Germinal center (tissue), 1 donor: ENCODE measurements at regions not wholly inside any gene's neighbourhood (a gene's known extent, or its start where the extent isn't known, plus 50 kb on each side); places are given as distances from the start of the nearest gene placed in this dataset.

Source experiments
- DNase-seq: peaks from one replicate; pipeline ENCODE4 v3.0.0; 2012; ENCODE audit warnings: mixed read lengths, low spot score

DNA sequence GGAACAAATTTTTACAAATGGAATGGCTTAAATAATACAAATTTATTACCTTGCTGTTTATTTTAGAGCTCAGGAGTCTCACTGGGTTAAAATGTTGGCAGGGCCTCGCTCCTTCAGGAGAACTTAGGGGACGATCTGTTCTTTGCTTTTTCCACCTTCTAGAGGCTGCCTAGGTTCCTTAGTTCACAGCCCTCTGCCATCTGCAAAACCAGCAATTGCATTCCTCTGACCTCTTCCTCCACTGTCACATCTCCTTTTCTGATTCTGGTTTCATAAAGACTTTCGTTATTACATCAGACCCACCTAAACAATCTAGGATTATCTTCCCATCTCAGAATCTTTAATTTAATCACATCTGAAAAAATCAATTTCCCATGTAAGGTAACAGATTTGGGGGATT lies 249.6 kb upstream of the SPRY2 start:
- DNase-seq, result no peak

- DNase-seq, result no peak
These were observed 245.4 kb upstream of the SPRY2 start for GRCh38 chr13:80586356-80586755.

GRCh38 chr13:80585531-80585930 lies 244.6 kb upstream of the SPRY2 start:
- no peak for DNase-seq

- DNase-seq, result no peak
These were observed 243.9 kb upstream of the SPRY2 start for GRCh38 chr13:80584785-80585184.

DNA sequence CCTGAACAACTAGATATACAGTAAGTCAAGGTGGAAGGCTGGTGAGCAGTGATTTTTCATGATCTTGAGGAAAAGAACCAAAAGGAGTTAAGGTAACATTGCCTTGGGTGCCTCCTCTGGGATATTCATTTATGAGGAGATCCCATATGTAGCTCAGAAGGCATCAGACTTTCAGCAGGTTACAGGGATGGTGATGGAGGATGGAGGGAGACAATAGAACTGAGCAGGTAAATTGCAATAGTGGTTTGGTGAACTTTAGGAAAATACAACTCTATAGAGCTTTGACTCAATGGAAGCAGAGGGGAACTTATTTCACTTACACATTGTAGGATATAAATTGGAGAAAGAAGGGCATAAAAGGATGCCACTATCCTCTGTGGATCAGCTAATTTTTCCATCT lies 243.4 kb upstream of the SPRY2 start:
- no peak for DNase-seq

DNA sequence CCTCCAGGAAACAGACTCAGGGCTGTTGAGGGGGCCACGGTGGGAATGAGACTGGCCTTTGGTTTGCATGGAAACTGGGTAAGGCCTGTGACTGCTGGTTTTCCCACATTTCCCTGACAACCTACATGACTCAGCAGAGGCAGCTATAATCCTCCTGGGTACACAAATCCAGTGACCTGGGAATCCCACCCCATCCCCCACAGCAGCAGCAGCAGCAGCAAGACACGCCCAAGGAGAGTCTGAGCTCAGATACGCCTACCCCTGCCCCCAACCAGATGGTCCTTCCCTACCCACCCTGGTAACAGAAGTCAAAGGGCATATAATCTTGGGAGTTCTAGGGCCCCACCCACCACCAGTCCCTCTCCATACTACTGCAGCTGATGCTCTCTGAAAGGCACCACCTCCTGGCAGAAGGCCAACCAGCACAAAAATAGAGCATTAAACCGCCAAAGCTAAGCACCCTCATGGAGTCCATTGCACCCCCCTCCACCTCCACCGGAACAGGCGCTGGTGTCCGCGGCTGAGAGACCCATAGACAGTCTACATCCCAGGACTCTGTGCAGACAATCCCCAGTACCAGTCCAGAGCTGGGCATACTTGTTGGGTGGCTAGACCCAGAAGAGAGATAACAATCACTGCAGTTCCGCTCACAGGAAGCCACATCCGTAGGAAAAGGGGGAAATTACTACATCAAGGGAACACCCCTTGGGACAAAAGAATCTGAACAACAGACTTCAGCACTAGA lies 237.2 kb upstream of the SPRY2 start:
- DNase-seq, result no peak

DNA sequence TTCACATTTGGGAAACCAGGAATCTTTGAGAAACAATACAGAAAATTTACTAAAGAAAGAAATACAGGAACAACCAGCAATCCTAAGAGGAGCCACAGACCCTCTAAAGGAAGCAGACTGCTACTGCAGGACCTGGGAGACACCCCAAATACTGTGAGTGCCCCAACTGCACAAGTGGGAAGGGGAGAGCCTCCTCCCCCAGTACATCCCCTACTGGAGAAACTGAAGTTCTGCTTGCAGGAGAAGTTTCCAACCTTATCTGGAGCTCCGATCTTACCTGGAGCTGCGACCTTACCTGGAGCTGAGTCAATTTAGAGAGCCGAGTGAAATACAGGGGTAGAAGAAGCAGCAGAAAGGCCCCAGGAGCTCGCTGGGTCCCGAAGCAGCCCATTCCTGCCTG lies 236.4 kb upstream of the SPRY2 start:
- DNase-seq, result no peak

DNA sequence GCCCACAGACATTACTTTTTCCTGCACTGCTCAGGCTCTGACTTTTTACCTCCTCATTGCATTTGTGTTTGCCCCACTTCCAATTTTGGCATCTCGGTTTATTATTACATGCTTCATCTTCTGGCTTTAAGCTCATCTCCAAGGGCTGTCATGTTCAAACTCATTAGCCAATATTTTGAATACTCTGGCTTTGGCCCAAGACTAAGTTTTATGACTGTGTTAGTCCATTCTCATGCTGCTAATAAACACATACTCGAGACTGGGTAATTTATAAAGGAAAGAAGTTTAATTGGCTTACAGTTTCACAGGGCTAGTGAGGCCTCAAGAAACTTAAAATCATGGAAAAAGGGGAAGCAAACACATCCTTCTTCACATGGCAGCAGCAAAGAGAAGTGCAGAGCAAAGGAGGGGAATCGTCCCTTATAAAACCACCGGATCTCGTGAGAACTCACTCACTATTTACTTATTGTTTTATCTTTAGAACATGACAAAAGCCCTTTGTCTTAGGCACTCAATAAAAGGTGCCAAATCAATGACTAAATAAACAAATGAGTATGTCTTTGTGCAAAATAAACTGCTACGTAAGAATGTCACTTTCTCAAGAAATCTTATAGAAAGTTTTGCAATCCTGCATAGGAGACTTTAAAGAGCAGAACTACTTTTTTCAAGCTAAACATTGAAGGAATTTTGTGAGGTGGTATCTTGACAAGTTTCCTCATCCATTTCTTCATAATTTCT lies 233.4 kb upstream of the SPRY2 start:
- no peak for DNase-seq

DNA sequence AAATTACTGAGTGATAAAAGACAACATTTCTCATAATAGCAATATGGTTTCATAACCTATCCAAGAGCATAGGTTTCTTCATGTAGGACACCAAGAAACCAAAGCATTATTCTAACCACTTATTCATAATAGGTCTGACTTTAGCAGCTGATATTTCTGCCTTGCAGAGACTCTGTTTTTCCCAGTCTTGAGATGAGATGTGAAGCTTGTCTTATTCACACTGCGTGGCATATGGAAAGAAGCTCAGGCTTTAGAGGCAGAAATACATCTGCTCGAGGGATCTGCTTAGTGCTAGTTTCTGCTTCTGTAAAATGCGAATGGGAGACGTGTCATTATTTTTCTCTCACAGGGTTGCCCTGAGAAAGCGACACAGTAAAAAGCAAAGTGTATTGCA lies 232.0 kb upstream of the SPRY2 start:
- DNase-seq, result no peak

DNA sequence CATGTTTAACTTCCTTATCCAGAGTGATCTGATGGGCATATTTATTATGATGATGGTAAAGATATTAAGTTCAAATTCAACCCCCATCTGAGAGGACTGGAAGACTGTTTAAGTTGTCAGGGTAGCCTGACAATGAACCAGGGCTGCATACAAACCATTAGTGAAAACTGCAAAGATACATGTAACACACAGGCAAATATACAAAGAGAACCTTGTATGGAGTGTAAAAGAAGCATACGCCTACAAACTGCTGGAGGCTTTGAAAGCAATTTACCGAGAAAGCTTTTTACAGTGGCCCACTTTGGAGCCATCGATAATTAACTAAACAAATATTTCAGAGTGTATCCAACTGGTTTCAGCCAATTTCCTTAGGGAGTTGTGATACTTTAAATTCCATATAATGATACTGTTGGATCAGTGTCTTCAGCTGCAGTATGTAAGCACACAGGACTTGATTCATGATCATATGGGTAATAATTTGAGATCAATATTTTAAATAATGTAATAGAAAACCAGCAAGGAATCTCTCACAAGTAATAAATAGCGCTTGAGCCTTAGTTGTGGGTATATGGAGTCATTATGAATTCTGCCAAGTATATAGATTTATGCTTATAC lies 231.5 kb upstream of the SPRY2 start:
- no peak for DNase-seq

- DNase-seq, result no peak
These were observed 230.7 kb upstream of the SPRY2 start for GRCh38 chr13:80571346-80572307.

DNA sequence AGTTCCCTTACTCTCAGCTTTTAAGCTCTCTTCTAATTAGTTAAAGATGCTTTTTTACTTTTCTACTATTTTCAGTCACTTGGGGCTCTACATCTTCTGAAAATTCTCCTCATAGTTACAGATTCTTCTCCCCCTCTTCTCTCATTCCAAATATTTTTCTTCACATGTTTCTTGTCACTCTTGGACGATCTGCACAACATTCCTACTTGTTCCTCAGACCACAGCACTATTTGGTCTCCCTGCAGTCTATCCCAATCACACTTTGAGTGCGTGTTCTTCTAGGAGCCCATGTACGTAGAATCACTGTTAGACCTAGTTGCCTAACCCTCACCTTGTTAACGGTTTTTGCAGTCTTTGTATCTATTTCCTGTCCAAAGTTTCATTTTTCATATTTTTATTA lies 222.5 kb upstream of the SPRY2 start:
- DNase-seq, result no peak

DNA sequence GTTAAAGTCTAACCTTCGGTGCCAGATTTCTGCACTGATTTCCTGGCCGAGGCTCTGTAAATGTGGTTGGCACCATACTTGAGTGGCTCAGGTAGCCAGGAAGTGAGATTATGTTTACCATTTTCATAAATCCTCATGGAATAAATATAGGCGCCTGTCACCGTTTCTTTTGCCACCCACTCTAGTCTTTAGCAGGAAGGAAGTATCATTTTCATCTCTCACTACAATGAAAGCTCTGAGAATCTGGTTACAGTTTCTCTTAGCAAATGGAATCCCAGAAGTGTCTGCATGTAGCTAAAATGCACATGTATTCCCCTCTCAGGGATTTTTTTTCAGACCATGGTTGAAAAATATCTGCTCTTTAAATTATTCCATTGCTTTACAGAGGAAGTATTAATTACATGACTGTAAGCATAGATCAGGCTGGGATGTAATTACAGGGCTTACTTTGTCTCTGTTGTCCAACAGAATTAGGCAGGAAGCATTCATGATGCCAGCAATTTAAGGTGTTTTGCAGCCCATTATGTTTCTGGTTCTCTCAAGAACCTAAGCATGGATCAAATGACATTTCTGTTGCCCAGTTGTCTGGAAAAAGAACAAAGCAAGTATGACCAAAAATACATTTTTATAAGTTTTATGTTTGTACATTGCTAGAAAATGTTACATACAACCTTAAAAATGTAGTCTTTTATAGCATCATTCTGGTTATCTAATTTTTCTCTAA lies 221.7 kb upstream of the SPRY2 start:
- no peak for DNase-seq

DNA sequence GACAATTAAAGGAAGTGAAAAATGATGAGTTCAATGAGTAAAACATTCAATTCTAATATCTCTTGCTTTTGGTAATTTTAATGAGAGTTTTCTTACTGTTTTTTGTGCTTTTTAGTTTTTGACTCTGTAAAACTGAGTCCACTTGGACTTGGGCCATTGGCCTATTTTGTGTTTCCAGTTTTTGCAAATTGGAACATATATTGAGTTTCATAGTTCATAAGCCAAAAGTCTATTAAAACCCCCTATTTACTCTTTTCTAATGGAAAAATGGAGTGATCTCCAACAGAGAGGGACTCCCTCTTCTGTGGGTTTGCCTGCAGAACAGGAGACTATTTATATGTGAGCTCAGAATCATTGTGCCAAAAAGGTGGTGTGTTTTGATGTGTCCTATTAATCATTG lies 219.7 kb upstream of the SPRY2 start:
- no peak for DNase-seq

GRCh38 chr13:80559944-80560343 lies 219.0 kb upstream of the SPRY2 start:
- no peak for DNase-seq

DNA sequence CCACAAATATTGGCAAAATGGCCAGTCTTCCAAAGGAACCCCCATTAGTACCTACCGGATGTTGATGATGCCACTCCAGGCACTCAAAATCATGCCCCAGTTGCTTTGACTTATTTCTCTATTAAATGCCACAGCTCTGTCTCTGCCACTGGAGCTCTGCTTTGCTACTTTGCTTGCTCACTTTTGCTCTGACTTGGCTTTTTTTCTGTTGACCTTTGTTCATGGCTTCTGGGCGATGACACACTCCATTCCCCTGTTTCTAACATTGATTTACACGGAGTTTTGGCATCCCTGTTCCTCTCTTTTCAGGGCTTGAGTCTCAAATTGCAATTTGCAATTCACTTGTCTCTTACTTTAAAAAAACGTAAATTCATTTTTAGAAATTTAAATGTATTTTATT lies 217.1 kb upstream of the SPRY2 start:
- DNase-seq, result no peak

- DNase-seq, result no peak
These were observed 215.1 kb upstream of the SPRY2 start for GRCh38 chr13:80555796-80556678.

- DNase-seq, result no peak
These were observed 212.0 kb upstream of the SPRY2 start for GRCh38 chr13:80552851-80553440.

DNA sequence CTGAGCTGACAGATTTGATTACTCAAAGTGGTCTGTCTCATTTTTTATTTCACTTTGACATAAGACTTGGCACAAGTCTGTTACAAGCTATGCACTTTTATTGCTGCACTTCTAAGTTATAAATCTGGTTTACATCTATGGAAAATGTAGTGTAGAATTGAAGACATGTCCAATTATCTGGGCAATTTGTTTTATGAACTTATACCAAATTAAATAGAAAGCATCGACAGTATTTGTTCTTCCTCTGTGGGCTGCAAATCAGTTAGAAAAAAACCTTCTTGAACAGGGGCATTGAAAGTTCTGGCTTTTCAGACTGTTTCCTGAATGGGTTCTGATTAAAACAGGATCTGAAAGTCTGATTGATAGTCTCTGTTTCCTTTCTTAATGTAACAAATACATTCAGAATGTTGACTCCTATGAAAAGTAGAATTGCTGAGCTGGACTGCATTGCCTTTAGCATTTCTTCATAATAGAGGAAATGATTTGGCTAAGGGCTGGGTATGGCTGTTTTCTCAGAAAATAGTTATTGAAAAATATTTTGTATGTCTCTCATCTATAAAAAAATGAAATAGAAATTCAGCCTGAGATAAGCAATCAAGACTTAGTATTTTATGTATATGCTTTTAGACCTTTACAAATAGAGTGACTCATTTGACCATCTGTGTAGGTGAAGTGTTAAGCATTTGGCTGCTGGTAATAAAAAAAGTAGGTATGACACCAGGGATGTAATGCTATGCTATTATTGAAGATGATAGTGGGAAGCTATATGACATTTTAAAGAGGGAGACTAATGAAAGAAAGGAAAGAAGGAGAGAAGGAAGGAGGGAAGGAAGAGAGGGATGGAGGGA lies 210.9 kb upstream of the SPRY2 start:
- DNase-seq, result no peak
